ENCODE measurements at regions not wholly inside any gene's neighbourhood (a gene's known extent, or its start where the extent isn't known, plus 50 kb on each side); places are given as distances from the start of the nearest gene placed in this dataset.

- no peak for DNase-seq
These were observed 179.0 kb downstream of the LACC1 start for GRCh38 chr13:44058624-44059215.

- no peak for DNase-seq
These were observed 182.2 kb downstream of the LACC1 start for GRCh38 chr13:44061876-44062275.

GRCh38 chr13:44063467-44063866, 183.8 kb downstream of the LACC1 start:
- DNase-seq = no peak

- no peak for DNase-seq
These were observed 184.2 kb downstream of the LACC1 start for GRCh38 chr13:44063881-44064280.

GRCh38 chr13:44064357-44064756, 184.7 kb downstream of the LACC1 start:
- no peak for DNase-seq

GRCh38 chr13:44068169-44068568, 188.5 kb downstream of the LACC1 start:
- DNase-seq = no peak

- DNase-seq = no peak
These were observed 189.0 kb downstream of the LACC1 start for GRCh38 chr13:44068737-44069136.

GRCh38 chr13:44072536-44072935, 192.8 kb downstream of the LACC1 start:
- no peak for DNase-seq

GRCh38 chr13:44074611-44075010, 194.9 kb downstream of the LACC1 start:
- DNase-seq = no peak

- no peak for DNase-seq
These were observed 195.4 kb downstream of the LACC1 start for GRCh38 chr13:44075113-44075512.

- no peak for DNase-seq
These were observed 199.2 kb downstream of the LACC1 start for GRCh38 chr13:44078806-44079376.

GRCh38 chr13:44079413-44080205, 199.9 kb downstream of the LACC1 start:
- no peak for DNase-seq

GRCh38 chr13:44084146-44084545, 204.4 kb downstream of the LACC1 start:
- DNase-seq = no peak

- DNase-seq = no peak
These were observed 206.7 kb downstream of the LACC1 start for GRCh38 chr13:44086389-44086788.

GRCh38 chr13:44088411-44088810, 208.7 kb downstream of the LACC1 start:
- DNase-seq = no peak

- DNase-seq = no peak
These were observed 209.3 kb downstream of the LACC1 start for GRCh38 chr13:44088991-44089413.

- no peak for DNase-seq
These were observed 209.7 kb downstream of the LACC1 start for GRCh38 chr13:44089452-44089851.

GRCh38 chr13:44092078-44092970, 212.6 kb downstream of the LACC1 start:
- DNase-seq = no peak

GRCh38 chr13:44093607-44094564, 214.2 kb downstream of the LACC1 start:
- DNase-seq = no peak

GRCh38 chr13:44096901-44097300, 217.2 kb downstream of the LACC1 start:
- DNase-seq = no peak

- no peak for DNase-seq
These were observed 218.9 kb downstream of the LACC1 start for GRCh38 chr13:44098559-44098958.
